Ovary (tissue), 3 donors: ENCODE measurements at regions not wholly inside any gene's neighbourhood (a gene's known extent, or its start where the extent isn't known, plus 50 kb on each side); places are given as distances from the start of the nearest gene placed in this dataset.

Source experiments
- EP300 ChIP-seq: sonication (generic); formaldehyde crosslinking; IDR thresholded peaks from one replicate; pipeline ENCODE4 v1.6.1; 2017; ENCODE audit warnings: antibody characterized with exemption
- POLR2A ChIP-seq: fragments of 450-650 bp; IDR thresholded peaks from one replicate; pipeline ENCODE4 v1.6.1; 2017; ENCODE audit warnings: antibody characterized with exemption, mild to moderate bottlenecking, moderate library complexity
- TF ChIP-seq, protein P1 (sequence below), 3 donors: fragments of 450-650 bp in 2 of 3; fragments of 200-600 bp in 1 of 3; IDR thresholded peaks; one replicate each; pipeline versions ENCODE4 v1.5.1 to v1.8.0; 2016 to 2022; ENCODE audit warnings: antibody characterized with exemption in 3 of 3, mild to moderate bottlenecking in 1 of 3
- donor health status: DM: no; HTN: no; CAD: no.

DNA sequence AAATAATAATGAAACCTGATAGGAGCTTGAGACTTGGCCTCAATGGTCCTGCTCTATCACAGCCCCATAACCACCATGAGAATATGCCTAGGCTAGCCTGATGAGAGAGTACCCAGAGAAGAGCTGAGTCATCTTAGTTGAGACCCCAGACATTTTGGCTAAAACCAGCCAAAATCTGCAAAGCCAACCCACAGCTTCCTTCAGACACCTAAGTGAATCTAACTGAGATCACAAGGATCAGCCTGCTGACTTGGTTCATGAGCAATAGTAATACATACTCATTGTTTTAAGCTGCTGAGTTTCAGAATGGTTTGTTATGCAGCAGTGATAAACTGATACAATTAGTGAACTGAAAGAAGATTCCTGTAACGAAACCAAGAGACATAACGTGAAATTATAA, 473.7 kb upstream of the PTGER4 start:
- TF ChIP-seq POLR2A: no peak
- TF ChIP-seq, protein P1, sequence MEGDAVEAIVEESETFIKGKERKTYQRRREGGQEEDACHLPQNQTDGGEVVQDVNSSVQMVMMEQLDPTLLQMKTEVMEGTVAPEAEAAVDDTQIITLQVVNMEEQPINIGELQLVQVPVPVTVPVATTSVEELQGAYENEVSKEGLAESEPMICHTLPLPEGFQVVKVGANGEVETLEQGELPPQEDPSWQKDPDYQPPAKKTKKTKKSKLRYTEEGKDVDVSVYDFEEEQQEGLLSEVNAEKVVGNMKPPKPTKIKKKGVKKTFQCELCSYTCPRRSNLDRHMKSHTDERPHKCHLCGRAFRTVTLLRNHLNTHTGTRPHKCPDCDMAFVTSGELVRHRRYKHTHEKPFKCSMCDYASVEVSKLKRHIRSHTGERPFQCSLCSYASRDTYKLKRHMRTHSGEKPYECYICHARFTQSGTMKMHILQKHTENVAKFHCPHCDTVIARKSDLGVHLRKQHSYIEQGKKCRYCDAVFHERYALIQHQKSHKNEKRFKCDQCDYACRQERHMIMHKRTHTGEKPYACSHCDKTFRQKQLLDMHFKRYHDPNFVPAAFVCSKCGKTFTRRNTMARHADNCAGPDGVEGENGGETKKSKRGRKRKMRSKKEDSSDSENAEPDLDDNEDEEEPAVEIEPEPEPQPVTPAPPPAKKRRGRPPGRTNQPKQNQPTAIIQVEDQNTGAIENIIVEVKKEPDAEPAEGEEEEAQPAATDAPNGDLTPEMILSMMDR (IDR thresholded peaks at IDR 0.05): no peak
- TF ChIP-seq EP300: no peak
